MM.1S (cell line): ENCODE measurements at regions not wholly inside any gene's neighbourhood (a gene's known extent, or its start where the extent isn't known, plus 50 kb on each side); places are given as distances from the start of the nearest gene placed in this dataset.

Experiments
- DNase-seq: peaks from one replicate; pipeline ENCODE4 v3.0.0-alpha.2; 2015
- H2AFZ ChIP-seq: fragments of 300-600 bp; sonication (generic); 2 replicates; pipeline ENCODE4 v1.6.0; 2016; ENCODE audit warnings: antibody characterized with exemption, low read length
- H3F3A ChIP-seq: fragments of 300-600 bp; sonication (generic); 2 replicates; pipeline ENCODE4 v1.6.1; 2016; ENCODE audit warnings: mild to moderate bottlenecking, antibody characterized with exemption, low read length, moderate library complexity, mixed read lengths; ENCODE audit not compliant: insufficient read depth
- H3K27ac ChIP-seq: fragments of 300-600 bp; sonication (generic); 2 replicates; pipeline ENCODE4 v1.5.1; 2016; ENCODE audit warnings: mild to moderate bottlenecking, low read length
- H3K27me3 ChIP-seq: fragments of 300-600 bp; sonication (generic); replicated peaks from 2 replicates; pipeline ENCODE4 v1.6.0; 2016; ENCODE audit warnings: low read length; ENCODE audit not compliant: insufficient read depth
- H3K36me3 ChIP-seq: fragments of 300-600 bp; sonication (generic); replicated peaks from 2 replicates; pipeline ENCODE4 v1.6.1; 2016; ENCODE audit warnings: mild to moderate bottlenecking, low read length, mixed read lengths; ENCODE audit not compliant: insufficient read depth
- H3K4me1 ChIP-seq: fragments of 300-600 bp; sonication (generic); 2 replicates; pipeline ENCODE4 v1.6.1; 2016; ENCODE audit warnings: low read length, mixed read lengths
- H3K4me2 ChIP-seq: fragments of 300-600 bp; sonication (generic); 2 replicates; pipeline ENCODE4 v1.6.0; 2016; ENCODE audit warnings: low read depth, low read length
- H3K4me3 ChIP-seq: fragments of 300-600 bp; sonication (generic); 2 replicates; pipeline ENCODE4 v1.5.1; 2016; ENCODE audit warnings: low read length, mixed read lengths
- H3K79me2 ChIP-seq: fragments of 300-600 bp; sonication (generic); 2 replicates; pipeline ENCODE4 v1.6.1; 2016; ENCODE audit warnings: mixed run types, low read length, mixed read lengths
- H3K9ac ChIP-seq: fragments of 300-600 bp; sonication (generic); 2 replicates; pipeline ENCODE4 v1.6.1; 2016; ENCODE audit warnings: low read length, mixed read lengths
- H3K9me2 ChIP-seq: fragments of 300-600 bp; sonication (generic); replicated peaks from 2 replicates; pipeline ENCODE4 v1.6.1; 2016; ENCODE audit warnings: mild to moderate bottlenecking, low read length, mixed read lengths; ENCODE audit not compliant: insufficient read depth
- H3K9me3 ChIP-seq: fragments of 300-600 bp; sonication (generic); replicated peaks from 2 replicates; pipeline ENCODE4 v1.6.1; 2016; ENCODE audit warnings: mild to moderate bottlenecking, low read length, mixed read lengths; ENCODE audit not compliant: insufficient read depth
- H4K20me1 ChIP-seq: fragments of 300-600 bp; sonication (generic); 2 replicates; pipeline ENCODE4 v1.6.1; 2016; ENCODE audit warnings: mild to moderate bottlenecking, low read length, moderate library complexity, mixed read lengths; ENCODE audit not compliant: insufficient read depth
- CTCF ChIP-seq: fragments of 300-600 bp; sonication (generic); IDR thresholded peaks from 2 replicates; pipeline ENCODE4 v1.5.1; 2016; ENCODE audit warnings: antibody characterized with exemption, low read length, mixed read lengths
- EZH2 ChIP-seq: fragments of 300-600 bp; sonication (generic); optimal IDR thresholded peaks from 2 replicates; pipeline ENCODE3; 2017; ENCODE audit warnings: low read depth, mild to moderate bottlenecking, antibody characterized with exemption, low read length, mixed read lengths
- EZH2phosphoT487 ChIP-seq: fragments of 300-600 bp; sonication (generic); IDR thresholded peaks from 2 replicates; pipeline ENCODE4 v1.6.1; 2018; ENCODE audit warnings: antibody characterized with exemption, low read length

- H3K4me1 ChIP-seq, result no peaks in the 10 kb centered on the region
- no peak overlapping the region for H2AFZ ChIP-seq
- no peaks in the 10 kb centered on the region for H3F3A ChIP-seq
- H3K4me2 ChIP-seq, result no peak overlapping the region
- no peaks in the 10 kb centered on the region for H3K27me3 ChIP-seq
- H4K20me1 ChIP-seq, result no peaks in the 10 kb centered on the region
- no peaks in the 10 kb centered on the region for H3K9me3 ChIP-seq
- DNase-seq, result no peak
- H3K27ac ChIP-seq, result no peak overlapping the region
- H3K4me3 ChIP-seq, result no peak overlapping the region
- H3K79me2 ChIP-seq, result no peaks in the 10 kb centered on the region
- H3K9me2 ChIP-seq, result no peaks in the 10 kb centered on the region
- no peaks in the 10 kb centered on the region for H3K36me3 ChIP-seq
- no peak overlapping the region for H3K9ac ChIP-seq
- TF ChIP-seq EZH2phosphoT487 (no peak), EZH2 (no peak), CTCF (no peak)
Measured at GRCh38 chr5:17719592-17719991, 85.3 kb downstream of the TAF11L14 start.

- Histone ChIP-seq H3K4me3 (no peak overlapping the region), H3K4me1 (no peaks in the 10 kb centered on the region), H3F3A (no peaks in the 10 kb centered on the region), H3K9me3 (no peaks in the 10 kb centered on the region), H2AFZ (no peak overlapping the region), H3K4me2 (no peak overlapping the region), H3K27me3 (no peaks in the 10 kb centered on the region), H3K9me2 (no peaks in the 10 kb centered on the region), H4K20me1 (no peaks in the 10 kb centered on the region), H3K9ac (no peak overlapping the region), H3K36me3 (no peaks in the 10 kb centered on the region), H3K27ac (no peak overlapping the region), H3K79me2 (no peaks in the 10 kb centered on the region)
- TF ChIP-seq EZH2phosphoT487, result no peak
- TF ChIP-seq CTCF, result no peak
- no peak for TF ChIP-seq EZH2
- DNase-seq, result no peak
Measured at GRCh38 chr5:17720071-17720470, 85.8 kb downstream of the TAF11L14 start.

- H3K4me2 ChIP-seq, result no peak overlapping the region
Measured at GRCh38 chr5:17723876-17724275, 89.6 kb downstream of the TAF11L14 start.

More at GRCh38 chr5:17723876-17724275, 89.6 kb downstream of the TAF11L14 start:
- Histone ChIP-seq H4K20me1 (no peaks in the 10 kb centered on the region), H3K36me3 (no peaks in the 10 kb centered on the region), H3F3A (no peaks in the 10 kb centered on the region), H3K9me2 (no peaks in the 10 kb centered on the region), H3K9ac (no peak overlapping the region), H3K4me3 (no peak overlapping the region), H3K79me2 (no peaks in the 10 kb centered on the region), H3K27ac (no peak overlapping the region), H3K9me3 (no peaks in the 10 kb centered on the region), H2AFZ (no peak overlapping the region), H3K4me1 (no peaks in the 10 kb centered on the region), H3K27me3 (no peaks in the 10 kb centered on the region)
- no peak for TF ChIP-seq CTCF
- TF ChIP-seq EZH2phosphoT487, result no peak
- no peak for TF ChIP-seq EZH2
- DNase-seq, result no peak
